HEK293 (cell line): ENCODE measurements at regions not wholly inside any gene's neighbourhood (a gene's known extent, or its start where the extent isn't known, plus 50 kb on each side); places are given as distances from the start of the nearest gene placed in this dataset.

ENCODE experiments used
- ZBTB17 ChIP-seq: fragments of 450-650 bp; formaldehyde crosslinking; IDR thresholded peaks from 2 replicates; pipeline ENCODE4 v1.5.1; 2016; ENCODE audit warnings: missing biosample characterization, missing genetic modification characterization
- ZNF23 ChIP-seq: fragments of 450-650 bp; formaldehyde crosslinking; IDR thresholded peaks from 2 replicates; pipeline ENCODE4 v1.5.1; 2016; ENCODE audit warnings: missing biosample characterization, missing genetic modification characterization, borderline replicate concordance
- TF ChIP-seq, protein P1 (sequence below): fragments of 450-650 bp; formaldehyde crosslinking; IDR thresholded peaks from 2 replicates; pipeline ENCODE4 v1.5.1; 2016; ENCODE audit warnings: missing biosample characterization, missing genetic modification characterization

DNA sequence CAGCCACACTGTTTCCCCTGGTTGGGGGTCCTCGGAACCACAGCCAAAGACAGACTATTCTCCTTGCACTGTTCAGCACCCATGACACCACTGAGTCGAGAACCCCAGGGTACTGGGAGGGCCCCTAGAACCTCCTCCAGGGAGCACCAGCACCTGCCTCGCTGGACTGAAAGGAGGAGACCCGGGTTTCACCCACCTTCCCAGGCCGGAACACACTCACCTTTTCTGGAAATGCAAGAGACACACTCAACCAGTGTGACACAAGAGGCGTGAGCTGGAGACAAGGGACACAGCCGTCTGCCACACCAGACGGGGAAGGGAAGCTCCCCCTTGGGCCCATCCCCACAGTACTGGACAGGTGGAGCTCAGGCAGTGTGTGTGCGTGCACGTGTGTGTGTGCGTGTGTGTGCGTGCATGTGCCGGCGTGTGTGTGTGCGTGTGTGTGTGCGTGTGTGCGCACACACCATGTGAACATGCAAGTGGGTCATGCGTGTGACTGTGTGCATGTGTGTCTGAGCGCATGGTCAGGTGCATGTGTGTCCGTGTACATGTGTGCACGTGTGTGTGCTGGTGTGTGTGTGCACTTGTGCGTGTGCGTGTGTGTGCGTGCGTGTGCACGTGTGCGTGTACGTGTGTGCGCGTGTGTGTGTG lies 128.8 kb upstream of the NKX1-1 start:
- TF ChIP-seq, protein P1, sequence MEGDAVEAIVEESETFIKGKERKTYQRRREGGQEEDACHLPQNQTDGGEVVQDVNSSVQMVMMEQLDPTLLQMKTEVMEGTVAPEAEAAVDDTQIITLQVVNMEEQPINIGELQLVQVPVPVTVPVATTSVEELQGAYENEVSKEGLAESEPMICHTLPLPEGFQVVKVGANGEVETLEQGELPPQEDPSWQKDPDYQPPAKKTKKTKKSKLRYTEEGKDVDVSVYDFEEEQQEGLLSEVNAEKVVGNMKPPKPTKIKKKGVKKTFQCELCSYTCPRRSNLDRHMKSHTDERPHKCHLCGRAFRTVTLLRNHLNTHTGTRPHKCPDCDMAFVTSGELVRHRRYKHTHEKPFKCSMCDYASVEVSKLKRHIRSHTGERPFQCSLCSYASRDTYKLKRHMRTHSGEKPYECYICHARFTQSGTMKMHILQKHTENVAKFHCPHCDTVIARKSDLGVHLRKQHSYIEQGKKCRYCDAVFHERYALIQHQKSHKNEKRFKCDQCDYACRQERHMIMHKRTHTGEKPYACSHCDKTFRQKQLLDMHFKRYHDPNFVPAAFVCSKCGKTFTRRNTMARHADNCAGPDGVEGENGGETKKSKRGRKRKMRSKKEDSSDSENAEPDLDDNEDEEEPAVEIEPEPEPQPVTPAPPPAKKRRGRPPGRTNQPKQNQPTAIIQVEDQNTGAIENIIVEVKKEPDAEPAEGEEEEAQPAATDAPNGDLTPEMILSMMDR: no peak
- no peak for TF ChIP-seq ZBTB17 (tag by site-specific recombination)
- TF ChIP-seq ZNF23 (tag by site-specific recombination): no peak
